Stimulated activated naive CD8-positive, alpha-beta T cell treated with anti-CD3 and anti-CD28 coated beads, Interleukin-15, amount 100 ng/mL, for 72 hours (primary cell): ENCODE measurements at regions not wholly inside any gene's neighbourhood (a gene's known extent, or its start where the extent isn't known, plus 50 kb on each side); places are given as distances from the start of the nearest gene placed in this dataset.

ENCODE experiments used
- ATAC-seq: fragments of 150-1000 bp; cut with Tn5 transposase; 2 replicates; pipeline ENCODE4 v1.10.0; 2021; ENCODE audit warnings: mild to moderate bottlenecking, moderate library complexity
- DNase-seq, 2 donors: peaks; one replicate each; pipeline ENCODE4 v3.0.0; 2021 to 2022
- H3K27ac Mint-ChIP-seq, 2 donors: one replicate each; pipeline ENCODE4 v1.8.0; 2022; ENCODE audit warnings: mild to moderate bottlenecking in 2 of 2, mixed read lengths in 2 of 2, moderate library complexity in 2 of 2
- H3K27me3 Mint-ChIP-seq: one replicate; pipeline ENCODE4 v1.8.0; 2022; ENCODE audit warnings: mixed read lengths
- H3K4me1 Mint-ChIP-seq: one replicate; pipeline ENCODE4 v1.8.0; 2022; ENCODE audit warnings: mild to moderate bottlenecking, mixed read lengths
- H3K4me3 Mint-ChIP-seq, 2 donors: one replicate each; pipeline ENCODE4 v1.8.0; 2022; ENCODE audit warnings: mild to moderate bottlenecking in 2 of 2, mixed read lengths in 2 of 2, moderate library complexity in 1 of 2
- H3K9me3 Mint-ChIP-seq, 2 donors: one replicate each; pipeline ENCODE4 v1.8.0; 2022; ENCODE audit warnings: mixed read lengths in 2 of 2

DNA sequence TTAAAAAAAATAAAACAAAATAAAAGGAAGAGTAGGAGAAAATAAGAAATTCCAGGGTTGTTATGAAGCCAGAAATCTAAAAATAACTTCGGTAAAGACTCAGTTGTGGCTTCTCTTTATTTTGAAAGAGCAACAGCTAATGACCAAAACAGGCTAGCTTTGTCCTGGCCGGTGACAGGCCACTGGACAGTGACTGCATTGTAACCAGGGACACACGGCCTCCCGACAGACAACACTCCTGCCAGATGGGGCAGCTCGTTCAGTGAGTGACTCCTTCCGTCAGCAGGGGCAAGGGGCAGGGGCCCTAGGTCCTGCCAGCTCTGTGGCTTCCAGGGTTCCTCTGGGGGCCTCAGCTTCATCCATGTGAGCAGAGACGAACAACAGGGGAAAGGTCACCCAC is 173.4 kb downstream of the KATNAL1 start:
- Mint-ChIP-seq H3K9me3 (no peaks in the 10 kb centered on the region), H3K4me1 (peaks cover 15% of the 10 kb centered on the region), H3K27ac (peak overlapping the region in 1 of 2 donors; percentile 76), H3K4me3 (no peak overlapping the region), H3K27me3 (no peaks in the 10 kb centered on the region)
- no peak for ATAC-seq
- no peak for DNase-seq

DNA sequence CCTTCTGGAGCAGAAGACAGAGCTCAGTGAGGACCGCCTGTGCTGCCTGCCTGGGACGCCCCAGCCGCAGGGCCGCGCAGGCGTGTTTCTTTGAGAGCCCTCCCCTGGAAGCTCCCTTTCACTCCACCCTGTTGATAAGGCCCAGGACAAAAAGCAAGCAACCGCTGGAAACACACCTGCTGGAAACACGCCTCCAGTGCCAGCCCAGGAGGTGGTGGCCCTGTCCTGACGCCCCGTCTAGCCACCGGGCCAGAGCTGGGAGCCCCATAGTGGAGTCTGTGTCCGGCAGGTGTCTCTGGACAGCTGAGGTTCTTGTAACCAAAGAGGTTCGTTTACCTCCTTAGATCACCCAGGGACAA is 173.8 kb downstream of the KATNAL1 start:
- H3K4me1 Mint-ChIP-seq = peaks cover 15% of the 10 kb centered on the region
- no peaks in the 10 kb centered on the region for H3K9me3 Mint-ChIP-seq
- no peaks in the 10 kb centered on the region for H3K27me3 Mint-ChIP-seq
- ATAC-seq (no peak), DNase-seq (no peak)
- H3K27ac Mint-ChIP-seq = peak overlapping the region in 1 of 2 donors; percentile 76
- H3K4me3 Mint-ChIP-seq = no peak overlapping the region

DNA sequence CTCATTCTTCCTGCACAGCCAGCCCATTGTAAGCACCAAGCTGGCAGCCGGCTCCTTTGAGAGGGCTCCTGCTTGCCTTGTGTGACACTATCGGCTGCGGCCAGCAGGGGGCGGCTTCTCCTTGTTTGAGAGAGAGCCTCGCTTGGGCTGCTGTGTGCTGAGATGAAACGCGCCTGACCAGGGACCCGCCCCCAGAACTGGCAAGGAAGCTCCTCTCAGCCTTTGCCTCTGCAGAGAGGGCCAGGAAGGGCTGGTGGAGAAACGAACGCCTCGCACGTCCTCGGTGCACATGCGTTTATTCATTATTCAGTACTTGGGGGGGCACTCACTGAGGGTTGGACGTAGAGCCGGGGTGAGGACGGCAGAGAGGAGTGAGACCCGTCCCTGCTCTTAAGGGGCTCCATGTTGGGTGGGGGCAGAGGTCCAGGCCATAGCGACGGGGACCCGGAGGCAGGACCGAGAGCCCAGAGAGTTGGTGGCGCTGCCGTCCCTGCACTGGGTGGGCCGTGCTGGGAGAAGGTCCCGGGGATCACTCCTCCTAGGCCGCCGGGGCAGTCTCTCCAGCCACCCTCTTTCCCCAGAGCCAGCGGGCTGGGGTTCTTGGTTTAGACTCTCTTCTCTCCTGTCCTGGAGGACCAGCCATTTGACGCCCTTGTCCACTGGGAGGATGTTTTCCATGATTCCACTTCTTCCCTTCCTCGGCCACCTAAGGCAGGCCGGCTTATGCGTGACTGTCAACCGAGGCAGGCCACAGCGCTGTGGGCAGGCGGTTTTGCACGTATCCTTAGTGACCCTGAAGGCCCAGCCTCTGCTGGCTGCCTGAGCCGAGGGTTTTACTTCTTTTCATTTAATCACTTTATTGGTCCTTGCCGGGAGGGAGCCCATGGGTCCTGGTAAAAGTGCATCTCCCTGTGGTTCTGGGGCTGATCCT is 174.5 kb downstream of the KATNAL1 start:
- DNase-seq = peak; percentile 93 to 94
- H3K9me3 Mint-ChIP-seq = no peaks in the 10 kb centered on the region
- peak overlapping the region in 1 of 2 donors; percentile 76 for H3K4me3 Mint-ChIP-seq
- H3K27ac Mint-ChIP-seq = peak overlapping the region in 1 of 2 donors; percentile 29
- peak; percentile 99 for ATAC-seq
- no peaks in the 10 kb centered on the region for H3K27me3 Mint-ChIP-seq
- H3K4me1 Mint-ChIP-seq = peaks cover 15% of the 10 kb centered on the region

DNA sequence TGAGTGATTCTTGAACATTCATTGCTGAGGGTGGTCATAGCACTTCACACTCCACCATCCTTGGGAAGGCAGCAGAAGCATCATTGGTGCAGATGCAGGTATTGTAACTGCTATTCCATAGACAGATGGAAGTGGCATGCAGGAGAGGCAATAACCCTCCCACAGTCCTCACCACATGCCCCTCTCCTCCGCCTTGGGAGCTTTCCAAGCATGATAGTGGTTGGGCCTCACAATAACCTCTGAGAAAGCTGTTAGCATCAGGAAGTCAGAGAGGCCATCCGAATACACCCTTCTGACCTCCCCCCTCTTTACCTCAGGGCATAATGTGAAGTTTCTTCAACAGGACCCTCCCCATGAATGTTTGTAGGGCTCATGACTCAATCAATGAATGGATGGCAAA is 177.9 kb downstream of the KATNAL1 start:
- Mint-ChIP-seq H3K4me3 (no peak overlapping the region), H3K9me3 (no peaks in the 10 kb centered on the region)
- no peak for ATAC-seq

DNA sequence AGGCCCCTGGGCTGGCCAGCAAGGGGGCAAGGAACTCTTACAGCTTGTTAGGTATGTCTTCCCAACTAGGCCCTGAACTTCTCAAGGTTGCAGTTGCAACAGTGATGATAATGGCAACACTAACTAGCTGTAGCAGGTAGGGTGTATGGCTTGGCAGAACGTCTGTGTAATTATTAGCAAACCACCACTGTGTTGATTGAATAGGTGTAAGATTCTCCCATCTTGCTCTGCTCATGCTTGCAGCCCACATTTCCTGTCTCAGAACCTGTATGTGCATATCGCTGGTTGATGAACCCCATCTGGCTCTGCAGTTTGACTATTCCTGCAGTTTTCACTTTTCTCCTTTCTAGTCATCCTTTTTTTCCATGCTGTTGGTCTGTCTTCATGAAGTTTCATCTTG is 178.8 kb downstream of the KATNAL1 start:
- no peak for ATAC-seq

More for the DNA sequence above, 177.9 kb downstream of the KATNAL1 start:
- DNase-seq = no peak
- Mint-ChIP-seq H3K4me1 (peaks cover 15% of the 10 kb centered on the region), H3K27me3 (no peaks in the 10 kb centered on the region), H3K27ac (no peak overlapping the region)

DNA sequence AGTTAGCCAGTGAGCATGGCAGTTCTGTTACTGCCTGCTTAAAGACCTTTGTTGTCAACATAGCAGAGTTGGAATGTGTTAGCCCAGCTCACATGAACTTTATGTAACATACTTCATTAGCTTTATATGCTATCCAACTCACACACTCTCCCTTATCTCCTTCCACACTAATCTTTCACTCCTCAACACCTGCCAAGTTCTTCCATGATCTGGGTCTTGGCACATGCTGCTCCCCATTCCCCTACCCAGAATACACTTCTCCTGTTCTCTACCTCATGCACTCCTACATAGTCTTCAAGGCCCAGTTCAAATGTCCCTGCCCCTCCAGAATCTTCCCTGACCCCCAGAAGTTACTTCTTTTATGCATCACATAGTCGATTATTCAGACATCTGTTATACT is 179.3 kb downstream of the KATNAL1 start:
- H3K4me1 Mint-ChIP-seq = peaks cover 15% of the 10 kb centered on the region
- H3K27ac Mint-ChIP-seq = peak overlapping the region; percentile 46 to 69
- no peaks in the 10 kb centered on the region for H3K9me3 Mint-ChIP-seq
- ATAC-seq = no peak
- no peaks in the 10 kb centered on the region for H3K27me3 Mint-ChIP-seq
- no peak overlapping the region for H3K4me3 Mint-ChIP-seq
- no peak for DNase-seq

More for the DNA sequence above, 178.8 kb downstream of the KATNAL1 start:
- DNase-seq = no peak
- H3K9me3 Mint-ChIP-seq = no peaks in the 10 kb centered on the region
- no peak overlapping the region for H3K4me3 Mint-ChIP-seq
- peaks cover 16% of the 10 kb centered on the region for H3K4me1 Mint-ChIP-seq
- no peaks in the 10 kb centered on the region for H3K27me3 Mint-ChIP-seq
- H3K27ac Mint-ChIP-seq = peak overlapping the region in 1 of 2 donors; percentile 69

DNA sequence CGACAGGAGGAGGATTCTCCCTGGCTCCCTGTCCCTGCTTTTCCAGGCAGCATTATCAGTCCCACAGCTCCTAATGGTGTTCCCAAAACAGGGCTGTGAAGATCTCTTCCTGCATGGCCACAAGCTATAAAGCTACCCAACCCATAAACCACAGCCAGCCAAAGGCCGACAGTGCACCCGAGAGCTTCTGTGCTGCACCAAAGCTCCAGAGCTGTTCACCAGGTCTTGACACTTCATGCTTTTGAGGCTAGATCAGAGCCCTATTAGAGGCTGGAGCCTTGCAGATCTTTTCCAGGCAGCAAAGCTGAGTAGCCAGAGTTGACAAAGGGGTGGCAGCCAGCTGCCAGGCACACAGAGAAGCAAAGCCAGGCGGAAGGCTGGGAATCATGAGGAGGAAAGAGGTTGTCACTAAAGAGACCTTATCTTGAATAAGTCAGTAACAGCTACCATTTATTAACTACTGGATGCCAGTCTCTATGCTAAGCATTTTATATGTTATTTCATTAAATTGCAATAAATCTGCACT is 180.4 kb downstream of the KATNAL1 start:
- no peak for DNase-seq
- no peak overlapping the region for H3K27ac Mint-ChIP-seq
- H3K9me3 Mint-ChIP-seq = no peaks in the 10 kb centered on the region
- no peak for ATAC-seq
- H3K4me3 Mint-ChIP-seq = no peak overlapping the region
- peaks cover 5% of the 10 kb centered on the region for H3K4me1 Mint-ChIP-seq
- no peaks in the 10 kb centered on the region for H3K27me3 Mint-ChIP-seq

DNA sequence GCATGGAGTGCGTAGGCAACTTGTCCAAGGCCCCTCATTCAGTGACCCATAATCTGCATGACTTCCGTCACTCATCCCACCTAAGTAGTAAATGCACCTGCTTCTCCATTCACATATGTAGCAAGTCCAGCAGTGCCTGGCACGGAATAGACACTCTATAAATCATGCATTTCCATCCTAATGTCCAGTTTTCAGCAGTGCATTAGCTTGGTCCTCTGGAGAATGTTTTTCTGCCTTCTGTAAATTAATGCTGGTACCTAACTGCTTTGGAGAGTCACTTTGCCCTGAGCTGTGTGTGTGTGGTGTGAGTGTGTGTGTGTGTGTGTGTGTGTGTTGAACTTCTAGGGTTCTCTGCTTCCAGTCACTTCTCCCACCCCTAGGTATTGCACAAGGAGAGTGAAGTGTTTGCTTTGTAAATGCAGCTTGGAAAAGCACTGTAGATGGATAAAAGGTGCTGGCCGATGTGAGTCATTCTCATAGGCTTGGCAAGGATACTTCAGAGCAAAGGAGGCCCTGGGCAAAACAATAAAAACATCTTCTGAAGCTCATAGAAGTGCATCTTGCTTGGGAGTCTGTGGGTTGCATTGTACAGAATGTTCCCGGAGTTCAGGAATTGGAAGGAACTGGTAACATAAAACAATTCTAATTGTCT is 181.8 kb downstream of the KATNAL1 start:
- H3K27me3 Mint-ChIP-seq = no peaks in the 10 kb centered on the region
- no peaks in the 10 kb centered on the region for H3K9me3 Mint-ChIP-seq

DNA sequence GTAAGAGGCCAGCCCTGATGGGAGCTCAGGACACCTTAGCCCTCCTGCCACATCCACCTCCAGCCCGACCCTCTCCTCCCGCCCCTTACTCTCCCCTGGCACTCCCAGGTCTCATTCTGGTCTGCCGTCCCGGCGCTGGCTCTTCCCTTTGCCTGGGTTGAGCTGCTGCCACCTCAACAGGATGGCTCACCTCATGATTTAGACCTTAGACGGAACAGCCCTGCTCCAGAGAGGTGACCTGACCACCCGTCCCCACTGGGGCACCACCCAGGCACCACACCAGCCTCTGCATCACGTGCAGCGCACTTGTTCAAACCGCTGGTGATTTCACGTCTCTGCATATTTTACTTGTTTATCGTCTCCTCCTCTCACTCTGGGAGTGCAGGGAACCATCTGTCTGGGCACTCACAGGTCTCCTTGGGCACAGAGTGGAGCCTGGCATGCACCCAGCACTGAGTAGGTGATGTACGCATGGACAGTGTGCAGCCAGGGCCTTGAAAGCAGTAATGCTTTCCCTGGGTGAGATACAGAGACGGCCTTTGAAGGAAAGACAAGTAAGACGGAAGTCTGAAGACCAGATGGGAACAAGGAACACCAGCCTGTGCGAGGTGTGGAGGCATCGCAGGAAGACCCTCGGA is 183.1 kb downstream of the KATNAL1 start:
- no peaks in the 10 kb centered on the region for H3K27me3 Mint-ChIP-seq
- H3K4me3 Mint-ChIP-seq = no peak overlapping the region
- ATAC-seq (no peak), DNase-seq (no peak)
- H3K27ac Mint-ChIP-seq = no peak overlapping the region
- H3K9me3 Mint-ChIP-seq = no peaks in the 10 kb centered on the region
- peaks cover 33% of the 10 kb centered on the region for H3K4me1 Mint-ChIP-seq

More for the DNA sequence above, 181.8 kb downstream of the KATNAL1 start:
- no peak for ATAC-seq
- Mint-ChIP-seq H3K4me3 (no peak overlapping the region), H3K4me1 (peaks cover 20% of the 10 kb centered on the region), H3K27ac (no peak overlapping the region)
- no peak for DNase-seq

DNA sequence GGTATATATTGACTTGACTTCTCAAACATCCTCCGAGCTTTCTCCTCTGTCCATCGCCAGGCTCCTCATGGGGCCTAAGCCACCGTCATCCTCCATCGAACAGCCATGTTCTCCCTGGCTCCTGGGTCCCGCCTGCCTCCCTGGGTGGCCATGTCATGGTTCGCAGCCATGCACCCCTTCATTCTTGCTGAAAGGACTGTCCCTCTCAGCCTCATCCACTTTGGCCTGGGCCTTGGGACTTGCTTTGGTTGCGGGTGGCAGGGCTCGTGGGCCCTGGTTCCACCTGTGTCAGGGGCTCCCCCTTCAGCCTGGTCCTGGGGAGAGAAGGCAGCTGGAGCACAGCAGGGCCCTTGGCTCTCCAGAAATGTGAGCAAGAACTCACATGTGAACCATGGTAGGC is 183.8 kb downstream of the KATNAL1 start:
- ATAC-seq (no peak), DNase-seq (no peak)
- no peaks in the 10 kb centered on the region for H3K9me3 Mint-ChIP-seq
- H3K27ac Mint-ChIP-seq = peak overlapping the region in 1 of 2 donors; percentile 49
- H3K4me1 Mint-ChIP-seq = peaks cover 39% of the 10 kb centered on the region
- no peaks in the 10 kb centered on the region for H3K27me3 Mint-ChIP-seq
- H3K4me3 Mint-ChIP-seq = no peak overlapping the region

DNA sequence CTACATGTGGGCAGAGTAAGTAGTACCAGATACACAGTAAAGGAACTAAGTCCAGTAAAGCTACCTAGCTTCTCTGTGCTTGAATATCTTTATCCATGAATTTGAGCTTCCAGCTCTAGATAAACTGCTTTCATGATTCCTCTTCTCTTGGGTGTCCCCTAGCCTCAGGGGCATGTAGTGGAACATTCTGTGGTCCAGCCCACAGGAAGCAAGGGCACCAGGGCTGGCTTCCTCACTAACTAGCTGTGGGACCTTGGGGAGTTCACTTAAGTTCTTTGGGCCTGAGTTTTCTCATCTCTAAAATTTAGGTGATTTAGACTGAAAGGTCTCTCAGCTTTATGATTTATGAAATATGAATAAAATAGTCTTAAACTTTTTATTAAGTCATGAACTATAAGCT is 185.7 kb downstream of the KATNAL1 start:
- DNase-seq (no peak), ATAC-seq (no peak)
- H3K9me3 Mint-ChIP-seq = no peaks in the 10 kb centered on the region
- H3K27ac Mint-ChIP-seq = no peak overlapping the region
- no peak overlapping the region for H3K4me3 Mint-ChIP-seq
- H3K4me1 Mint-ChIP-seq = peaks cover 42% of the 10 kb centered on the region
- no peaks in the 10 kb centered on the region for H3K27me3 Mint-ChIP-seq

DNA sequence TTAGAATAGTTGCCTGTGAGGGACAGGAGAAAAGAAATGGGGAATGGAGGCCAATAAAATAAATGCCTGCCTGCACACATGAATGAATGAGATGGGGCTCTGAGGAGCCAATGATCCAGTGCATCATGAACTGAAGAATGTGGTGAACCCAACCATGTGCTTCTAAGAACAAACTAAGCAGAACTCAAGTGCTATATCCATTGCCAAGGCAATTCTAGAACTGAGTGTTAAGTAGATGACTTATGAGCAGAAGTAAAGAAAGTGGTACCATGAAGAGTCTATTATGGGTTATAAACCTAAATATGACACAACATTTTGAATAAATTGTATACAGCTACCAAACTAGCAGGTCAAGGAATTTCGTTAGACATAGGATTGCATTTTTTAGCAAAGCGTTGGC is 186.1 kb downstream of the KATNAL1 start:
- Mint-ChIP-seq H3K4me3 (no peak overlapping the region), H3K4me1 (peaks cover 42% of the 10 kb centered on the region), H3K27ac (no peak overlapping the region), H3K9me3 (no peaks in the 10 kb centered on the region), H3K27me3 (peaks cover 4% of the 10 kb centered on the region)
- DNase-seq (no peak), ATAC-seq (no peak)

DNA sequence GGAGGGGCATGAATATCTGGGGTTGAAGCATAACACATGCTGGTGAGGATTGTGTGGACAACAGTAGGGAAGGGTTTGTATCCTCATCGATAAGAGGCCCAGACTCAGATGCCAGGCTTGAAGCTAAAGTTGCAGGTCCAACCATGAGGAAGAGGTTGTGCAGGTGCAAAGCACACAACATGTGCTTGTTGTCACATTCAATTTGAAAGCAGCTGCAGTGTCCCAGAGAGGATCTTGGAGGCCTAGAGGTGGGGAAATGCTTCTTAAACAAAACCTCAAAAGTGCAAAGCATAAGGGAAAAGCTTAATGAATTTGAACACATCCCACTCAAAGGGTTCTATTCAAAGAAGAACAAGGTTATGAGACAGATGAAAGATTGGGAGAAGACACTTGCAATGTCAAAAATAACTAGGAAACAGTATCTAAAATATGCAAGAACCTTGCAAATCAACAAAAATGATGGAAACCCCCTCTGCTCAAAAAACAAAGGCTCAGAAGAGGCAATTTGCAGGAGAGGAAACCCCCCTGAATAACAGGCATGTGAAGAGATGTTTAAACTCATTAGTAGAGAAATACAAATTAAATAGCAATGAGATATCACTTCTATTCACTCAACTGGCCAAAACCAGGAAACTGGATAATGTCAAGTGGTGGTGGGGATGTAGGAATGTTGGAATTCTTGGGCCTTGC is 187.1 kb downstream of the KATNAL1 start:
- no peak for ATAC-seq
- DNase-seq = no peak
- Mint-ChIP-seq H3K4me1 (peaks cover 49% of the 10 kb centered on the region), H3K9me3 (no peaks in the 10 kb centered on the region), H3K27me3 (peaks cover 9% of the 10 kb centered on the region), H3K27ac (no peak overlapping the region), H3K4me3 (peak overlapping the region; percentile 6 to 45)

DNA sequence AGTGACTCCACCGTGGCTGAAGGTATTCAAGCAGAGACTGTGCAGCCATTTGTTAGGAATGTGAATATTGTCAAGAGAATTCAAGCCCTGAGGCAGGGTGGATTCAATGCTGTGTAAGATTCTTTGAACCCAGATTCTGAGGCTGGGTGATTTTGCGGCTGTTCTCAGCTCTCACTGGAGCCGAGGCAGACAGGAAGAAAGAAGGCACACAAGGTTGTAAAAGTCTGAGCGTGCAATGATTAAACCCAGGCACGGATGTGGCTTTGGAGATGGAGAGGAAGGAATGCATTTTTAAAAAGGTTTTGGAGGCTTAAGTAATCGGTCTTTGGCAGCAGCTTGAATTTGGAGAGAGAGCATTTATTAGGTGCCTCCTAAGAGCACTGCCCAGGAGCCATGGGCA is 187.9 kb downstream of the KATNAL1 start:
- peak overlapping the region; percentile 44 to 45 for H3K4me3 Mint-ChIP-seq
- peaks cover 54% of the 10 kb centered on the region for H3K4me1 Mint-ChIP-seq
- ATAC-seq (peak; percentile 49), DNase-seq (peak; percentile 24 to 29)
- peaks cover 9% of the 10 kb centered on the region for H3K27me3 Mint-ChIP-seq
- peak overlapping the region in 1 of 2 donors; percentile 41 for H3K27ac Mint-ChIP-seq
- H3K9me3 Mint-ChIP-seq = no peaks in the 10 kb centered on the region

DNA sequence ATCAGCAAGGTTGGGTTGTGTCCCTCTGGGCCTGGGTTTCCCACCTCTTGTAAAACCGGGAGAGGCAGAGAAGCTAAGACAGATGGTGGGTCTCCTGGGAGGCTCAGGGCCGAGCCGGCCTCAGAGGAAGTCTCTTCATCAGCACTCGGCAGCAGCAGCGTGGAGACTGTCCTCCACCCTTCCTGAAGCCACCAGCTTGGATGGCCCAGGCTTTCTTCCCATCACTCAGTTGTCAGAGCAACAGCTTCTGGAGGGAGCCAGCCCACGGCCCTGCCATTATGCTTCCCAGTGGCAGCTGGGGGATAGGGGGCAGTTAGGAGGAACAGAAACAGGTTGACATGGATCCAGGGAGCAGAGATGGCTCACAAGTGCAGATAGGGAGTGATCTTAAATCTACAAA is 191.0 kb downstream of the KATNAL1 start:
- Mint-ChIP-seq H3K4me1 (peaks cover 65% of the 10 kb centered on the region), H3K27ac (no peak overlapping the region), H3K9me3 (no peaks in the 10 kb centered on the region), H3K4me3 (no peak overlapping the region), H3K27me3 (peaks cover 19% of the 10 kb centered on the region)
- ATAC-seq (no peak), DNase-seq (no peak)
